NCI-H526 (cell line): ENCODE measurements at regions not wholly inside any gene's neighbourhood (a gene's known extent, or its start where the extent isn't known, plus 50 kb on each side); places are given as distances from the start of the nearest gene placed in this dataset.
"Not testable (repeated sequence)": the region's sequence is repeated elsewhere in the genome, so short reads cannot be mapped to it uniquely, and the experiment has no call there.

ENCODE experiments used
- DNase-seq, 2 experiments: peaks; one replicate each; lab custom pipeline; 2025; lab: John Stamatoyannopoulos, UW

DNA sequence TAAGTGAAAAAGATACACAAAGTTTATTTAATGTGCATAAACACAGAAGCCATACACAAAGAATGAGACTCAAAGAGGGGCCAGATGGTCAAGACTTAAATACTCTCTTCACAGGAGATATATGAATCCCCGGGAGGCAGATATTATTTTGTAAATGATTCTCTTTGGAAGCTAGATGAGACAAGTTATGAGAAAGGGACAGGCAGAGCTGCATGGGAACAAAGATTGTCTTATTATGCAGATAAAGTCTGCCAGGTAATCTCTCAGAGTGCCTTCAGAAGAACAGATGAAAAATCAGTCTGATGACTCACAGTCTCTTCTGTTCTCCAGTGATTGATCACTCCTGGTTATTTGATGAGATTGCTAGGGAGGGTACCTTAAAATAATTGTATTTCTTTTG is 89.0 kb downstream of the NAF1 start:
- no peak for DNase-seq

DNA sequence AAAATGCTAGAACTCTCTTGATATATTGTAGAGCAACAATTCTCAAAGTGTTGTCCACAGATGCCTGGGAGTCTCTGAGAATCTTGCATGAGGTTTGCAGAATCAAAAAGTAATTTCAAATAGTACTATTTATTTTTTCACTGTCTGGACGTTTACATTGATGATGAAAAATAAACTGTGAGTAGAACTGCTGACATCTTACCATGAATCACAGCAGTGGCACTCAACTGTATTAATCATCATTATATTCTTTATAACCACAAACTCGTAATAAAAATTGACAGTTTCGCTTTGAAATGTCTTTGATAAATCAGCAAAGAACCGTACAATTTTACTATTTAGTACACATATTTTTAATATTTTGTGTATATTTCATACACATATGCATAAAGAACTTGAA is 94.5 kb downstream of the NAF1 start:
- no peak for DNase-seq

DNA sequence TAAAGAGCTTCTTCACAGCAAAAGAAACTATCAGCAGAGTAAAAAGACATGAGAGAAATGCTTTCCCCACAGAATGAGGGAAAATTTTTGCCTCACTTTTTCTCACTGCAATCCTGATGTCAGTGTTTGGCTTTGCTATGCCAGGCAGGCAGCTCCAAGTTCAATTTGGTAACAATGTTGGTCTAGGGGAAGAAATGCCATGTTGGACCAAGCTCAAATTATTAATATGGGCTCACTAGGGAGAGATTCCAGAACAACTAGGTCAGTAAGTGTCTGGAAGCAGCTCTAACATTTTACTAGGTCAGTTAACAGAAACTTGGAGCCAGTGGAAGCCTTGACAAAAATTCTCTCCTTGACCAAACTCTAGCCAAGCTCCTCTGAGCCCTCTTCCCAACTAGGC is 95.4 kb downstream of the NAF1 start:
- DNase-seq: no peak

DNA sequence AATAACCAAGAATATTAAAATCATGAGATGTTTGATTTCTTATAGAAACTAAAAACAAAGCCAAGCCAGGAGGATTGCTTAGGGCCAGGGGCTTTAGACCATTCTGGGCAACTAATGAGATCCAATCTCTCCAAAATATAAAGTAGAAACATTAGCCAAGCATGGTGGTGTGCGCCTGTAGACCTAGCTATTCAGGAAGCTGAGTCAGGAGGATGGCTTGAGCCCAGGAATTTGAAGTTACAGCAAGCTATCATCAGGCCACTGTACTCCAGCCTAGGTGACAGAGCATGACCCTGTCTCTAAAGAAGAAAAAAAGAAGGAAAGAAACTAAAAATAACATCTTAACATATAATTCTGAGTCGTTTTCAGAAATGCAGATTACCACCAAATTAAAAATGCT is 96.7 kb downstream of the NAF1 start:
- no peak for DNase-seq

DNA sequence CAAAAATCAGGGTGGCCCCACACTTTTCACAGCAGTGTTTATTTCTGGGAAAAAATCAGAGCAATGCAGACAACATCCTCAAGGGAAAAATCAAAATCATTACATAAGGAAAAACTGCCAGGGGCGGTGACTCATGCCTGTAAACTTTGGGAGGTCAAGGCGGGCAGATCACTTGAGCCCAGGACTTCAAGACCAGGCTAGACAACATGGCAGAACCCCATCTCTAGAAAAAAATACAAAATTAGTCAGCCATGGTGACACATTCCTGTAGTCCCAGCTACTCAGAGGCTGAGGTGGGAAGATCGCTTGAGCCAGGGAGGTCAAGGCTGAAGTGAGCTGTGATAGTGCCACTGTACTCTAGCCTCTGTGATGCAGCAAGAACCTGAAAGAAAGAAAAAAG is 102.8 kb downstream of the NAF1 start:
- no peak for DNase-seq

DNA sequence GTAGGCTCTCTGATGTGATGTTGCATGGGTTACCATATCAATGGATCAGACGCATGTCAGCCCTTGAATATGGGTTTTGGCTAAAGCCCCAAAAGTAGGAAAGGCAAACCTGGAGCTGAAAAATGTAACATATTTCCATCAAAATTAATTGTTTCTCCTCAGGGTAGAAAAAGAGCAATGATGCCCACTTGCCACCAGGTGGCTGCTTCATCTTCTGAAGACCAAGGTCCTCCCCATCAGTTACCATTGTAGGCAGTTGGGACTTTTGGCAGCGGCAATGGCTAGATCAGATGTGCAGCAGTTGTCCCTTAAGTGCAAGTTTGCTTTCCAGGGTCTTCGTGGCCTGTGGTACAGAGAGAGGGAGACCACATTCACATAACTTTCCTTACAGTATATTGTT is 118.2 kb downstream of the NAF1 start:
- peak in 1 of 2 experiments; percentile 57 for DNase-seq

DNA sequence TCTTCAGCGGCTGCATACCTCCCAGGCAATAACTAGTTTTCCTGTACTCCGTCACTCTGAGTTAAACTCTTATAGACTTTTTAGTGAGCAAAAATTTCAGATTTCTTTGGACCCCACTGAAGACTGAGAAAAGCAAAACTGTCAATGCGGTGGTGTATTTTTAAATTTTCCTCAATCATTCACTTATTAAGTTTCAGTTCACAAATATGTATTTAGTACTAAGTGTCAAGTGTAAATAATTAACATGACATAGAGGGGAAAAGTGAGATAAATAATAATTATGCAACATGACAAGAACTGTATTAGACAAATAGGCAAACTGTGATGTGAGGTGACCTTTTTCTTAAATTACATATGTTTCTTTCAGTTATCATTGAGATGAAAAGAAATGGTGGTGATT is 124.4 kb downstream of the NAF1 start:
- DNase-seq: no peak

DNA sequence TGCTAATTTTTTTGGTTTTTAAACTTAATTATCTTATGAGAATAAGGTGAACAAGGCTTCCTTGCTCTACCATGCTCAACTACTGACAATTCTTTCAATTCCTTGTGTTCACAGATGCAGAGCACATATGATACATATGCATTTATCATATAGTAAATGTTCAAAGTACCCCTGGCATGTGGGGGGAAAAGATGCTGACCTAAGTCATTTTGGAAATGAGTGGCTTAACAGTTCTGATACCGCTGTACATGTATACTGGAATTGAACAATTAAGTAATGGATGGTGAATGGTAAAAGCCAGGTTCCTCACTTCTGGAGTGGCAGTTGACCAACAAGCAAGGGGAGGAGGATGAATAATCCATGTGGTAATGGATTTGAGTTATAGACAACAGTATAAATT is 149.6 kb downstream of the NAF1 start:
- DNase-seq: no peak

DNA sequence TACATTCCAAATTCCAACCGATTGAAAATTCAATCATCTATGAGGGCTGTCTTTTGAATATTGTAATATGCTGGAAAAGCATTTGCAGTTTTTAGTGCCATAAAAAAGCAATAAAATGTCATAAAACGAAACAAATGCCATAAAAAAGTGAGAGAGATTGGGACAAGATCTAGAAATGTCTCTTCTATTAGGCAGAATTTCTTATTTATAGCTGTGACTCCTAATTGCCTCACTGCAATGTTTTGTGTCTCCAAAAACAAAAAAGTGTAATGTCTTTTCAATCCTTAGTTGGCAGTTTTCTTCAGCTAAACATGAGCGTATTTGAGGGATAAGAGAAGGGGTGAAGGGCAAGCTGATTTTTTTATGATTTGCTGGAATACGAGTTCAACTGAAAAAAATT is 153.9 kb downstream of the NAF1 start:
- no peak for DNase-seq

DNA sequence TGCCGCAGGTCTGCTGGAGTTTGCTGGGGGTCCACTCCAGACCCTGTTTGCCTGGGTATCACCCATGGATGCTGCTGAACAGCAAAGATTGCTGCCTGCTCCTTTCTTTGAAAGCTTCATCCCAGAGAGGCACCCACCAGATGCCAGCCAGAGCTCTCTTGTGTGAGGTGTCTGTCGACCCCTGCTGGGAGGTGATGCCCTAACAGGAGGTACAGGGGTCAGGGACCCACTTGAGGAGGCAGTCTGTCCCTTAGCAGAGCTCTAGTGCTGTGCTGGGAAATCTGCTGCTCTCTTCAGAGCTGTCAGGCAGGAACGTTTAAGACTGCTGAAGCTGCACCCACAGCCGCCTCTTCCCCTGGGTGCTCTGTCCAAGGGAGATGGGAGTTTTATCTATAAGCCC is 162.7 kb downstream of the NAF1 start:
- no peak for DNase-seq

DNA sequence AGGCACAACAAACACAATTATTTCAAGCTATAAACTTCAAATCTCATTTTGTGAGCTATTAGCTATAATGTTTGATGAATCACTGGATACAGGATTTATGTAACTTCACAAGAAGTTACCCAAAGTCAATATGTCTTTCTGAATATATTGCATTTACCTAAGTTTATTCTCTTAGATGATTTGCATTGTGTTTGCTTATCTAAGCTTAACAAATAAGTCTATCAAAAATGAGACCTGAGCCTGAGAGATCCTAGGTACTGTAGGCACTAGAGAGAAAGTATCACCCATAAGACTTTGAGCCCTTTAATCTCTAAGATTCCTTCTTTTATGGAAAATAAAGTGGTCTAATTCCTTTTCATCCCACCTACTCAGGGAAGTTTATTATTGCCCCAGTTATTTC is 178.2 kb downstream of the NAF1 start:
- DNase-seq: no peak

DNA sequence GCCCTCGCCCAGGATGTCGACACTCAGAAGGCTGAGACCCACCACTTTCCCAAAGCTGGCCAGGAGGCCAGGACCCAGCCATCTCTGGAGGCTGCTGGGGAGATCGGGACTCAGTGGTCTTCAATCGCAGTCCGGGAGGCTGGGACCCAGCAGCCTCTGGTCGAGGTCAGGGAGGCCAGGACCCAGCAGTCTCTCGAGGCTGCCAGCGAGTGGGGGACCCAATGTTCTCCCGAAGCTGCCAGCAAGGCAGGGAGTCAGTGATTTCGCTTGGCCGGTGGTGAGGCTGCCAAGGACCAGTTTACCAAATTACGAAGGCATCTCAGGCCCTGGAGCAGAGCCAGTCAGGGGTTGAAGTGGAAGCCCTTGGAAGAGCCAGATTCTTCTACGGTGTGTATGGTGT is 181.6 kb downstream of the NAF1 start:
- DNase-seq: no peak

DNA sequence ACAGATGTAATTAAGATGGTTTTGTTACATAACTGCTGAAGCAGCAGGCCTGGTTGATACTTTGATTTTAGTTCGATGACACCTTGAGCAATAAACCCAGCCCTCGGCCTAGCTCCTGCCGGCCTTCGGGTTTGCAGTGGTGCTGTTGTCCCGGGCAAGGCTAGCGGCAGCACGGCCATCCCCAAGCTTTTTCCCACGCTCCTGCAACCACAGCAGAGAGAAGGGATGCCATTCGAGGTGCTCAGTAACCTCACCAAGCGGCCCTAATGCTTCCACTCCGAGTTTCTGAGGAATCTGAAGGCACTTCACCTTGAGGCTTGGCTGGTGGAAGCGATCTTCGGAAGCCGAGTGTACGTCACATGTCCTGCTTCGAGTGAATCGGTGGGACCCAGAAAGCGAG is 182.1 kb downstream of the NAF1 start:
- no peak for DNase-seq

DNA sequence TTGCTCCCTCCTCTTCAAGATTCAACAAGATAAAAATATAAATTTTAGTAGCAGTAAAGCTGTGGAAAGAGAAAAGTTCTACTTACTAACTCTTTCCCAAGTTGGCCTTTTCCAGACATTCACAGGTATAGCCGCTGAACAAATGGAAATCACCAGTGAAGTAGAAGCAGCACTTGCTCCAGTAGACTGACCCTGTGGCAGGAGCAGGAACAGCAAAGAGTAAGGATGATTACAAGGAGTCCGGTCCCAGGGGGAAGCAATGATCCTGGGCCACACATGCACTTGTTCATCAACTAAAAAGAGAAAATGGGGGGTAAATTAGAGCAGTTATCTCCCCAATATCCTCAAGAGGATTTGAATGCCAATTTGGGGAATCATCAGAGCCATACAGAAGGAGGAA is 184.9 kb downstream of the NAF1 start:
- DNase-seq: no peak

DNA sequence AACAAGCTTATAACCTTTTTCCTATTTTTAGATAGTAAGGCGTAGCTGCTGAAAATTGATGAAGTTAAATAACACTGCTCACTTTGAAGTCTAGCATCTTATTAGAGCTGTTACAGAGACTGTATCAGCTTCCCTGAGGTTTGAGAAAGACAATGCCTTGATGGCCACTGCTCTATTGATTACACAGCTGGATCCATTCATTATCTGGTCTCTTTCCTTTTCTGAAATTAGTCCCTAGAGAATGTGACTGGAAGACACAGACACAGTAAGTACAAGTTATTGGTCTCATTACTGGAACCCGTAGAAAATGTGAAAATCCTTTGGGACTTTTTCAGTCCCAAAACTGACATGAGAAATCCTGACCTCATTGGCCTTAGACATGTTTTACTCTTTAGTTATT is 188.3 kb downstream of the NAF1 start:
- DNase-seq: no peak

DNA sequence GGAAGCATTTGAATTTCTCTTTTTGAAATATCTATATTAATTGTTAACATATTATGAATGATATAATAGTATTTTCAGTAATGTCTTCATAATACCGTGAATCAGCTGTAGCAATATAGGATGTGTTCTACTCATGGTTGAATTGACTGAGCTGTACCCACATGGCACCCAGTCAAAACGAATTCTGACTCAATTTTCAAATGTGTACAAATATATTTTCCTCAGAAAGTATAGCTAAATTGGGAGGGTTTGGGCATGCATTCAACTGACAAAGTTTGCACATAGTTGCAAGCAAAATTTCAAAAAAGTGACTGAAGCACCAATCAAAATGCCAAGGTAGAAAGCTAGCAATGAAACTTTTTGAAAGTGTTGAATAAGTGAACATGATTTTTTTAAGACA is 188.9 kb downstream of the NAF1 start:
- no peak for DNase-seq

DNA sequence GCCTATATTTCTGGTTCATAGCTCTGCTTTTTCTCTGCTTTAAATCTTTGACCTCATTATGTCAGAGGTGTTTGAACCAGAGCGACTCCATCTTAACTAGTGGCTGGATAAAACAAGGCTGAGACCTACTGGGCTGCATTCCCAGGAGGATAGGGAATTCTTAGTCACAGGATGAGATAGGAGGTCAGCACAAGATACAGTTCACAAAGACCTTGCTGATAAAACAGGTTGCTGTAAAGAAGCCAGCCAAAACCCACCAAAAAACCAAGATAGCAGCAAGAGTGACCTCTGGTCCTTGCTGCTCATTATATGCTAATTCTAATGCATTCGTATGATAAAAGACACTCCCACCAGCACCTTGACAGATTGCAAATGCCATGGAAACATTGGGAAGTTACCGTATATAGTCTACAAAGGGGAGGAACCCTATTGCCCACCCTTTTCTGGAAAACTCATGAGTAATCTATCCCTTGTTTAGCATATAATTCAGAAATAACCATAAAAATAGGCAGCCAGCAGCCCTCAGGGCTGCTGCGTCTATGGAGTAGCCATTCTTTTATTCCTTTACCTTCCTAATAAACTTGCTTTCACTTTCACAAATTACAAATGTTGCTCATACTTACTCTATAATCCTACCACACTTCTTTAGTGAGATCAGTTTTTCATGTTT is 193.9 kb downstream of the NAF1 start:
- no peak for DNase-seq

DNA sequence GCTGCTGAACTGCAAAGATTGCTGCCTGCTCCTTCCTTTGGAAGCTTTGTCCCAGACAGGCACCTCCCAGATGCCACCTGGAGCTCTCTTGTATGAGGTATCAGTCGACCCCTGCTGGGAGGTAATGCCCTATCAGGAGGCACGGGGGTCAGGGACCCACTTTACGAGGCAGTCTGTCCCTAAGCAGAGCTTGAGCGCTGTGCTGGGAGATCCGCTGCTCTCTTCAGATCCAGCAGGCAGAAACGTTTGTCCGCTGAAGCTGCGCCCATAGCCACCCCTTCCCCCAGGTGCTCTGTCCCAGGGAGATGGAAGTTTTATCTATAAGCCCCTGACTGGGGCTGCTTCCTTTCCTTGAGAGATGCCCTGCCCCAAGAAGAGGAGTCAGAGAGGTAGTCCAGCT is 197.5 kb downstream of the NAF1 start:
- no peak for DNase-seq

DNA sequence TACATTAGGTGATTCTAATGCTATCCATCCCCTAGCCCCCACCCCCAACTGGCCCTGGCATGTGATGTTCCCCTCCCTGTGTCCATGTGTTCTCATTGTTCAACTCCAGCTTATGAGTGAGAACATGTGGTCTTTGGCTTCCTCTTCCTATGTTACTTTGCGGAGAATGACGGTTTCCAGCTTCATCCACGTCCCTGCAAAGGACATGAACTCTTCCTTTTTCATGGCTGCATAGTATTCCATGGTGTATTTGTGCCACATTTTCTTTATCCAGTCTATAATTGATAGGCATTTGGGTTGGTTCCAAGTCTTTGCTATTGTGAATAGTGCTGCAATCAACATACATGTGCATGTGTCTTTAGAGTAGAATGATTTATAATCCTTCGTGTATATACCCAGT is 200.7 kb downstream of the NAF1 start:
- not testable (repeated sequence) for DNase-seq

DNA sequence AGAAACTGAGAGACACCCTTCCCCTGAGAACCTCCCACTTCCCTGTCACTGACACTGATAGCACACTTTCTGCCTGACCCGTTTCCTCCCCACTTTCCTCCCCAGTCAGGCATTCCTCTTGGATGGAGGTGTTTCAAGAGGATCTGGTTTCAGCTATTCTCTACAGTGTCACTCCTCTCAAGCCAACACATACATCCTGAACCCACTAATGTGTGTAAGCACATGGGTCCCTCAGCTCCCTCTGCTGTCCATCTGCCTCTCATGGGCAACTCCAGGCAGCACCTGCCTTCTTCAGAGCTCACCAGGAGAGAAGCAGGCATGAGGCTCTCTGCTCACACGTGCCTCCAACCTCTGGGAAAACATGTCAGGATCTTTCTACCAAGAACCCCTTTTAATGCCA is 207.6 kb downstream of the NAF1 start:
- peak in 1 of 2 experiments; percentile 2 for DNase-seq

DNA sequence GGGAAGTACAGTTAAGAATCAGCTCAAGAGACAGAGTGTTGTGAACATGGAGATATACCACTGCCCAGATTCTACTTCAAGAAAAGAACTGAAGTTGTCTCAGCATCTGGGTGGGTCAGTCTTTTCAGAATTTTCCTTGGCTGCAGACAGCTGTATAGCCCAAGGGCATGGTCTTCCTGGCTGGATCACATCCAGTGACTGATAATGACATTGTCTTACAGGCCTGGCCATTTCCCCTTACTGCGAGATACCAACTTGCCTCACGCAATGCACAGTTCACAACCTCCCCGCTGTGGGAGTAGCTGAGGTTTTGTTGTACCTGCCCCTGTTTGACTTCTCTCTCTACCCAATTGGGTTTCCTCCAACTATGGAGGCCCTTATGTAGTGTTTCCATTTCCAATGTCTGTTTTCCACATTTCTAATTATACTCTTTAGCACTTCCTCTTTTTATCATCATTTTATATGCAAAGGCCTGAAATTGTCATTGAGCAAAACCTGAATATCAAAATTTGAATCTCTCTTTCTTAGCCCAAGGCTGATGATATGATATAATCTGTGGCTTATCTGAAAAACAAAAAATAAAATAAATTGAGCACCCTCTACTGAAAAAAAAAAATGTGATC is 209.1 kb downstream of the NAF1 start:
- no peak for DNase-seq

DNA sequence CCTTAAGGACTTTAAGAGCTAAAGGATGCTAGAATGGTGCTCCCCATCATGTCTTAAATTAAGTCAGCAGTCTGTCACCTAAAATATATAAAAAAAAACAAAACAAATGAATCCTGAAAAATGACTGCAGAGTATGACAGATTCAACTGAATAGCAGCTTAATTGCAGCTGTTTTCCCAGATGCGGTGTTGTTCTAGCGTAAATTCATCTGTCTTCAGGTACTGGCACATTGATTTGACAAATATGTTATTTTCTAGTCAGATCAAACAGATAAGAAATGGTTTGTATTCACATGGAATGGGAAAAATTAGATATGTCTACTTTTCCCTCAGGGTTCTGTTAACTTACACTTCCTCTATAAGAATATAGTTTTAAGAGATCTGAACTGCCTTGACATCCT is 211.7 kb downstream of the NAF1 start:
- DNase-seq: no peak

DNA sequence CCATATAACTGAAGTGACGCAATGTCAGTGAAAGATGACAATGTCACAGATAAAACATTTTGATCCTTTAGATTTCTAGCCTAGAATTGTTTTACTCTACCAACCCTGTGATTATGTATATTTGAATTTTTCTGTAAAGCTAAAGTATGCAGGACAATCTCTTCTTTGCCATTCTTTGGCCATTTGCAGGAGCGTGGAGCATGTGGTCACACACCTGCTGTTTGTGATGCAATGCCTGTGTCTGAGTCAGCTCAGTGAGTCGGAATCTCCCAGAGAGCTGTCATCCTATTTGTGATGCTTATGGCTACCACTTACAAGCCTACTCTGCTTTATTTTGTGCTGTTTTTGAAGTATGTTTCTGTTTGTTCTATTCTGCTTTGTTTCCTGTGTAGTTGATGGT is 214.5 kb downstream of the NAF1 start:
- no peak for DNase-seq

DNA sequence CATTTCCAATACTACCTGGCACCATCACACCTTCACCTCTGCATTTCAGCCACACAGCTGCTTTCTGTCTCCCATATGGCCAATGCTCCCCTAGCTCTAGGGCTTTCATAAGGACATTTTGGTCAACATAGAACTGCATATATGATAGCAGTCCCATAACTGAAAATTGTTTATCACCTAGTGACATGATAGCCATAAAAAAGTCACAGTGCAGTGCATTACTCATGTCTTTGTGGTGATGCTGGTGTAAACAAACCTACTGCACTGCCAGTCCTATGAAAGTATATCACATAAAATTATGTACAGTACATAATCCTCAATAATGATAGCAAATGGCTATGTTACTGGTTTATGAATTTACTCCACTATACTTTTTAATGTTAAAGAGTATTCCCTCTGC is 221.0 kb downstream of the NAF1 start:
- DNase-seq: no peak
